Gastrocnemius medialis (tissue), 4 donors: ENCODE measurements at regions not wholly inside any gene's neighbourhood (a gene's known extent, or its start where the extent isn't known, plus 50 kb on each side); places are given as distances from the start of the nearest gene placed in this dataset.

Source experiments
- CTCF ChIP-seq, 5 experiments: fragments of 450-650 bp in 3 of 5; fragments of 200-600 bp in 2 of 5; sonication (generic) in 2 of 5; IDR thresholded peaks in 4 of 5; conservative IDR thresholded peaks in 1 of 5; 1 replicate in 4 of 5; 2 replicates in 1 of 5; pipeline ENCODE4 v1.5.1; 2016 to 2019; ENCODE audit warnings: antibody characterized with exemption in 5 of 5, mild to moderate bottlenecking in 3 of 5, moderate library complexity in 3 of 5
- POLR2A ChIP-seq, 2 donors: fragments of 450-650 bp; IDR thresholded peaks; one replicate each; pipeline ENCODE4 v1.6.1; 2017; ENCODE audit warnings: antibody characterized with exemption in 2 of 2, mild to moderate bottlenecking in 2 of 2, moderate library complexity in 2 of 2

DNA sequence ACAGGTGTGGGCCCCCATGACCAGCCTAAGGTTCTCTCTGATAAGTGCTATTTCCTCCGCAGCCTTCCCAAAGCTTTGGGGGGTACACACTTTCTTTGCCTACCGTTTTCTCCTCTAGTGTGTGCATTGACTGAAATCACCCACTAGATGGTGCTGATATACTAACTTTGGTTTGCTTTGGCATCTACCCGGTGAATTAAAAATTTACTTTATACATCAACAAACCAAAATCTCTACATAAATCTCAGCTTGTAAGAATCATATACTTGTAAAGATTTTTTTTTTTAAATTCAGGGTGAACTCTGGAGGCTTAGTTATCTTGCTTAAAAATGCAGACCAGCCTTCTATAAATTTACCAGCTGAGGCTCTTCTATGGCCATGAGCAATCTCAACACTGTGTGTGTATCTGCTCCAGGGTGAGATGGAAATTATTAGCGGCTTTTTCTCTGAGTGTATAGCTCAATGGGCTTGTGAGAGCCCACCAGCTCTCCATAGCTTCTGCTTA, 475.7 kb upstream of the TNC start:
- no peak for TF ChIP-seq POLR2A (IDR thresholded peaks at IDR 0.05)
- peak; percentile 59 to 74 (median 69) for TF ChIP-seq CTCF (IDR thresholded peaks at IDR 0.05 in 4 of 5, conservative IDR thresholded peaks at IDR 0.05 in 1 of 5)
